ENCODE measurements at regions not wholly inside any gene's neighbourhood (a gene's known extent, or its start where the extent isn't known, plus 50 kb on each side); places are given as distances from the start of the nearest gene placed in this dataset.

DNA sequence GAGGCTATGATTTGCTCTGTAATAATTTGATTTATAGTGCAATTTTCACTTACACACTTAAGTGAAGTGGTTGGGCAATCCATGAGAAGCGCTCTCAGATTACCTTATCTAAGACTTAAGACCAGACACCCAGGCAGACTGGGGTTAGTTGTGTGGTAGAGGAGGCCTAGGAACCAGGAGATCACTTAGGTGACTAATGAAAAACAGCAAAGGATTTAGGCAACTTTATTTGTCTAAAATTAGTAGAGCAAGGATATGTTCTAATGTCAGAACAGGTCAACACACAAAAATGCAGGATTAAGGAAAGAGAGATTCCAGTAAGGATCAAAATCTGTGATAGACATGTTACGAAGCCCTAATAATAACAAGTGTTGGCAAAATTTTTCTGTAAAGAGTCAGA lies 913.8 kb downstream of the TLE1 start:
- no peak overlapping the region for H3K4me2 ChIP-seq (ENCODE audit: control insufficient read depth, insufficient read depth)
- no TSS peak for BruUV-seq (replicated peaks)
- WGBS (ENCODE audit: insufficient coverage, insufficient replicate concordance, low lambda C conversion rate, missing lambda C conversion rate), result 53% methylated on average over 2 of the region's 2 CpGs
- ATAC-seq, result no peak
- H3K9me3 ChIP-seq (replicated peaks; ENCODE audit: control insufficient read depth, insufficient read depth, low read length), result no peaks in the 10 kb centered on the region
- in situ Hi-C loops (cut with MboI), result no loop called here
- no peaks in the 10 kb centered on the region for H3K4me1 ChIP-seq (ENCODE audit: control insufficient read depth, insufficient read depth, low read length)
- H2AFZ ChIP-seq (ENCODE audit: control insufficient read depth, low read depth, low read length), result no peak overlapping the region
- ChIA-PET RAD21 (ENCODE audit: unreplicated experiment) (interaction anchor here (1.6 kb wide), 1 partner anchor 18 kb away, joined by 3 read pairs; no protein-coding TSS in a partner anchor), POLR2A (no interaction called here), CTCF (interaction anchor here (0.6 kb wide), 1 partner anchor 14 kb away, joined by 3 read pairs; no protein-coding TSS in a partner anchor), SMC1A (ENCODE audit: uncharacterized antibody, unreplicated experiment) (interaction anchor here (0.7 to 1.8 kb wide), 3 partner anchors 12 to 17 kb away, joined by 3 to 6 read pairs (median 4); no protein-coding TSS in a partner anchor)
- no peak overlapping the region for H3K4me3 ChIP-seq
- no peak for FAIRE-seq
- no peaks in the 10 kb centered on the region for H3K27me3 ChIP-seq (replicated peaks in 1 of 2; ENCODE audit: control insufficient read depth in 2 of 2, insufficient read depth in 2 of 2, low read length in 1 of 2)
- TF ChIP-seq POLR2A (IDR thresholded peaks at IDR 0.05; ENCODE audit: low read depth, low read length) (no peak), LARP7 (IDR thresholded peaks at IDR 0.05) (no peak), WRNIP1 (IDR thresholded peaks at IDR 0.05; ENCODE audit: borderline replicate concordance, low read depth, low read length) (no peak), RB1 (IDR thresholded peaks at IDR 0.05; ENCODE audit: borderline replicate concordance) (no peak), SMC3 (IDR thresholded peaks at IDR 0.05; ENCODE audit: borderline replicate concordance, low read length) (no peak), CUX1 (IDR thresholded peaks at IDR 0.05; ENCODE audit: insufficient replicate concordance, low read depth, low read length) (no peak), HDAC2 (IDR thresholded peaks at IDR 0.05) (no peak), CHD4 (IDR thresholded peaks at IDR 0.05) (no peak), JUND (IDR thresholded peaks at IDR 0.05; ENCODE audit: low read depth, low read length) (no peak), BRCA1 (IDR thresholded peaks at IDR 0.05; ENCODE audit: low read depth, low read length) (no peak), YBX1 (IDR thresholded peaks at IDR 0.05) (no peak), PKNOX1 (IDR thresholded peaks at IDR 0.05) (no peak)
- no peaks in the 10 kb centered on the region for H3K36me3 ChIP-seq (ENCODE audit: control insufficient read depth in 2 of 2, insufficient read depth in 2 of 2, low read length in 1 of 2)
- intact Hi-C loops (cut with micrococcal nuclease; ENCODE audit: unreplicated experiment), result no loop called here
- no peak overlapping the region for H3K27ac ChIP-seq (ENCODE audit: control insufficient read depth, insufficient read depth)
- no peaks in the 10 kb centered on the region for H4K20me1 ChIP-seq (ENCODE audit: control insufficient read depth, insufficient read depth)
- no peak for DNase-seq (ENCODE audit: low read depth, low spot score)
- H3K9ac ChIP-seq (ENCODE audit: control insufficient read depth, insufficient read depth, low read length), result no peak overlapping the region
- no peaks in the 10 kb centered on the region for H3K79me2 ChIP-seq (ENCODE audit: control insufficient read depth, insufficient read depth, low read length)

Data from GM12878 (cell line).